ENCODE measurements at regions not wholly inside any gene's neighbourhood (a gene's known extent, or its start where the extent isn't known, plus 50 kb on each side); places are given as distances from the start of the nearest gene placed in this dataset.

GRCh38 chr12:102603021-102603420 is 122.7 kb upstream of the IGF1 start:
- no peak for DNase-seq (ENCODE audit: low spot score, unreplicated experiment)
- H3K36me3 Mint-ChIP-seq (ENCODE audit: insufficient read depth): no peaks in the 10 kb centered on the region
- no peak overlapping the region for H3K4me3 Mint-ChIP-seq (ENCODE audit: low read depth)
- peaks cover 19% of the 10 kb centered on the region for H3K9me3 Mint-ChIP-seq (ENCODE audit: low read depth)
- peaks cover 3% of the 10 kb centered on the region for H3K27me3 Mint-ChIP-seq
- no peaks in the 10 kb centered on the region for H3K4me1 Mint-ChIP-seq (ENCODE audit: low read depth)
- TF ChIP-seq, protein P1, sequence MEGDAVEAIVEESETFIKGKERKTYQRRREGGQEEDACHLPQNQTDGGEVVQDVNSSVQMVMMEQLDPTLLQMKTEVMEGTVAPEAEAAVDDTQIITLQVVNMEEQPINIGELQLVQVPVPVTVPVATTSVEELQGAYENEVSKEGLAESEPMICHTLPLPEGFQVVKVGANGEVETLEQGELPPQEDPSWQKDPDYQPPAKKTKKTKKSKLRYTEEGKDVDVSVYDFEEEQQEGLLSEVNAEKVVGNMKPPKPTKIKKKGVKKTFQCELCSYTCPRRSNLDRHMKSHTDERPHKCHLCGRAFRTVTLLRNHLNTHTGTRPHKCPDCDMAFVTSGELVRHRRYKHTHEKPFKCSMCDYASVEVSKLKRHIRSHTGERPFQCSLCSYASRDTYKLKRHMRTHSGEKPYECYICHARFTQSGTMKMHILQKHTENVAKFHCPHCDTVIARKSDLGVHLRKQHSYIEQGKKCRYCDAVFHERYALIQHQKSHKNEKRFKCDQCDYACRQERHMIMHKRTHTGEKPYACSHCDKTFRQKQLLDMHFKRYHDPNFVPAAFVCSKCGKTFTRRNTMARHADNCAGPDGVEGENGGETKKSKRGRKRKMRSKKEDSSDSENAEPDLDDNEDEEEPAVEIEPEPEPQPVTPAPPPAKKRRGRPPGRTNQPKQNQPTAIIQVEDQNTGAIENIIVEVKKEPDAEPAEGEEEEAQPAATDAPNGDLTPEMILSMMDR (IDR thresholded peaks at IDR 0.05; ENCODE audit: unreplicated experiment): no peak
- no peak overlapping the region for H3K27ac Mint-ChIP-seq

DNA sequence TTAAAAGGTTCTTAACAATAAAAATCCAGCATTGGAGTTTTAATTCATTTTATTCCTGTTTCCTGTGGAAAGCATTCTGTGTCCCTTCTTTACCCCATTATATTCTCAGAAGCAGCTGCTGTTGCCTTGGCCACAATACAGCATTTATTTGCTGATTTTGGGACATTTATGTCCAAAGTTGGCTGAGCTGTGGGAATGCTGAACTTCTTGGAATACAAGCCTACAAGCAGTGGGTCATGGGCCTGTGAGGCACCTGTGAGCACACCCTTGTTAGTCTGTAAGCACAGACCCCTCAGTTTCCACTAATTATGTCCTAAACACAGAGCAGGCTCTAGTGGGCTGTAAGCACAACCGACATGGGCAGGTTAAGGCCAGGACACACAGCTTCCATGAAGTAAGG is 122.2 kb upstream of the IGF1 start:
- no peak for DNase-seq (ENCODE audit: low spot score, unreplicated experiment)
- Mint-ChIP-seq H3K27me3 (peaks cover 3% of the 10 kb centered on the region), H3K9me3 (ENCODE audit: low read depth) (peaks cover 15% of the 10 kb centered on the region), H3K27ac (no peak overlapping the region), H3K4me3 (ENCODE audit: low read depth) (no peak overlapping the region), H3K36me3 (ENCODE audit: insufficient read depth) (no peaks in the 10 kb centered on the region), H3K4me1 (ENCODE audit: low read depth) (no peaks in the 10 kb centered on the region)
- TF ChIP-seq, protein P1 (IDR thresholded peaks at IDR 0.05; ENCODE audit: unreplicated experiment): no peak

DNA sequence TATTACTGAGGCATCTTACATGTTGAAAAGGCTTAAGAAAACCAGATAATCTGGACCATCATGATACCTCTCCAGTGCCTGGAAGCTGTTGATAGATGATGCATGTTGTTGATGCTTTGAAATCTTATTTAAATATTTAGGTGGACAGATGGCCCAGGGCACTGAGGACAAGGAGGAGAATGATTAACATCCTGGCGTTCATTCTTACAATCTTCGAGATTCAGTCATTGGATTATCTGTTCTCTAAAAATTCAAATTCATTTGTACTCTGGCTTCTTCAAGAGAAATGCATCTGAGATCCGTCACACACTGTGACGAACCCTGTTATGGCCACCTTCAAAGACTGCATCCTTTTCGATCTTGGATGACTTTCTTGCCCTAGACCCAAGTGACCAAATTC is 121.3 kb upstream of the IGF1 start:
- no peak for DNase-seq (ENCODE audit: low spot score, unreplicated experiment)
- no peaks in the 10 kb centered on the region for H3K36me3 Mint-ChIP-seq (ENCODE audit: insufficient read depth)
- H3K4me1 Mint-ChIP-seq (ENCODE audit: low read depth): no peaks in the 10 kb centered on the region
- TF ChIP-seq, protein P1 (IDR thresholded peaks at IDR 0.05; ENCODE audit: unreplicated experiment): no peak
- H3K9me3 Mint-ChIP-seq (ENCODE audit: low read depth): peaks cover 8% of the 10 kb centered on the region
- no peak overlapping the region for H3K27ac Mint-ChIP-seq
- peaks cover 8% of the 10 kb centered on the region for H3K27me3 Mint-ChIP-seq
- H3K4me3 Mint-ChIP-seq (ENCODE audit: low read depth): no peak overlapping the region

GRCh38 chr12:102596687-102597086 is 116.3 kb upstream of the IGF1 start:
- Mint-ChIP-seq H3K9me3 (ENCODE audit: low read depth) (no peaks in the 10 kb centered on the region), H3K4me3 (ENCODE audit: low read depth) (no peak overlapping the region), H3K4me1 (ENCODE audit: low read depth) (no peaks in the 10 kb centered on the region), H3K36me3 (ENCODE audit: insufficient read depth) (no peaks in the 10 kb centered on the region), H3K27me3 (peaks cover 7% of the 10 kb centered on the region), H3K27ac (no peak overlapping the region)
- TF ChIP-seq, protein P1 (IDR thresholded peaks at IDR 0.05; ENCODE audit: unreplicated experiment): no peak
- DNase-seq (ENCODE audit: low spot score, unreplicated experiment): no peak

DNA sequence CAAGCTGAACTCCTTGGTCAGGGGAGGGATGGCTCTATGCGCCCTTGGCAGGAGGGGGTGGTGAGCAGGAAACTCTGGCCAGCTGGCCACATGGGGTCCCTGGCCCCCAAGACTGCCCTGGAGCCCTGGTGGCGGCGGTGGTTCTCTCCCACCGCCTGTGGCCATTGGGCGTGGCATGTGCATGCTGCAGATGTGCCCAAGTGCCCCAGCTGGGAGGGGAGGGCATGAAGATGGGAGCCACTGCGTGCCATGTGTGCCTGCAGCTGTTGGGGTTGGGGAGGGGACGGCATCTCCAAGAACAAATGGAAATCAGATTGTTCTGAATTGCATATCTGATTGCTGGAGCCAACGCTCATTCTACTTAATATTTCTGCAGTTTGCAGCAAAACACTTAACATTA is 115.7 kb upstream of the IGF1 start:
- no peaks in the 10 kb centered on the region for H3K4me1 Mint-ChIP-seq (ENCODE audit: low read depth)
- no peak for DNase-seq (ENCODE audit: low spot score, unreplicated experiment)
- no peak overlapping the region for H3K27ac Mint-ChIP-seq
- no peak overlapping the region for H3K4me3 Mint-ChIP-seq (ENCODE audit: low read depth)
- H3K36me3 Mint-ChIP-seq (ENCODE audit: insufficient read depth): no peaks in the 10 kb centered on the region
- no peaks in the 10 kb centered on the region for H3K9me3 Mint-ChIP-seq (ENCODE audit: low read depth)
- TF ChIP-seq, protein P1 (IDR thresholded peaks at IDR 0.05; ENCODE audit: unreplicated experiment): no peak
- H3K27me3 Mint-ChIP-seq: peaks cover 10% of the 10 kb centered on the region

All from progenitor cell of endocrine pancreas (in vitro differentiated cells).